Sigmoid colon (tissue), 6 donors: ENCODE measurements at regions not wholly inside any gene's neighbourhood (a gene's known extent, or its start where the extent isn't known, plus 50 kb on each side); places are given as distances from the start of the nearest gene placed in this dataset.
"Not testable (repeated sequence)": the region's sequence is repeated elsewhere in the genome, so short reads cannot be mapped to it uniquely, and the experiment has no call there.

Experiments used
- DNase-seq: peaks from one replicate; pipeline ENCODE4 v3.0.0-alpha.2; 2019
- H3K27ac ChIP-seq, 4 donors: fragments of 200-600 bp; sonication (generic); one replicate each; pipeline ENCODE4 v1.5.1; 2016 to 2019; ENCODE audit warnings: mild to moderate bottlenecking in 1 of 4
- H3K27me3 ChIP-seq, 3 donors: fragments of 200-600 bp; sonication (generic); one replicate each; pipeline ENCODE4 v1.5.1; 2019; ENCODE audit warnings: mild to moderate bottlenecking in 1 of 3
- H3K36me3 ChIP-seq, 4 donors: fragments of 200-600 bp; sonication (generic); one replicate each; pipeline ENCODE4 v1.5.1; 2016 to 2019
- H3K4me1 ChIP-seq, 4 donors: fragments of 200-600 bp; sonication (generic); one replicate each; pipeline ENCODE4 v1.5.1; 2017 to 2019
- H3K4me3 ChIP-seq, 4 donors: fragments of 200-600 bp; sonication (generic); one replicate each; pipeline ENCODE4 v1.5.1; 2017 to 2019; ENCODE audit warnings: mild to moderate bottlenecking in 2 of 4, moderate library complexity in 1 of 4
- H3K9me3 ChIP-seq, 4 donors: fragments of 200-600 bp in 3 of 4; sonication (generic) in 3 of 4; one replicate each; pipeline versions ENCODE4 v1.5.1 to v1.6.1; 2013 to 2019
- CTCF ChIP-seq, 4 experiments: fragments of 450-650 bp in 3 of 4; fragments of 200-600 bp in 1 of 4; IDR thresholded peaks; one replicate each; pipeline ENCODE4 v1.5.1; 2016 to 2019; ENCODE audit warnings: antibody characterized with exemption in 4 of 4, mild to moderate bottlenecking in 3 of 4, moderate library complexity in 2 of 4
- EP300 ChIP-seq, 4 donors: sonication (generic); formaldehyde crosslinking; IDR thresholded peaks; one replicate each; pipeline ENCODE4 v1.6.1; 2017; ENCODE audit warnings: antibody characterized with exemption in 4 of 4
- POLR2A ChIP-seq, 2 donors: fragments of 450-650 bp; IDR thresholded peaks; one replicate each; pipeline ENCODE4 v1.6.1; 2016; ENCODE audit warnings: antibody characterized with exemption in 2 of 2, mild to moderate bottlenecking in 2 of 2, moderate library complexity in 2 of 2
- POLR2AphosphoS5 ChIP-seq, 4 donors: sonication (generic); formaldehyde crosslinking; IDR thresholded peaks; one replicate each; pipeline ENCODE4 v1.6.1; 2017; ENCODE audit warnings: antibody characterized with exemption in 4 of 4
- WGBS, 2 donors: extraction: QIAGEN DNeasy Blood & Tissue Kit; methylation state at CpG; one replicate each; pipeline ENCODE4 v1.1.7; 2013; 5-methylcytosine and 5-hydroxymethylcytosine counted together
- intact Hi-C: fragments of 100-400 bp; cut with DNase I; formaldehyde crosslinking; loops from one replicate; pipeline ENCODE4 v1.15.1; 2023
- donor health status: healthy with polysubstance abuse.
- donor health status: healthy.

DNA sequence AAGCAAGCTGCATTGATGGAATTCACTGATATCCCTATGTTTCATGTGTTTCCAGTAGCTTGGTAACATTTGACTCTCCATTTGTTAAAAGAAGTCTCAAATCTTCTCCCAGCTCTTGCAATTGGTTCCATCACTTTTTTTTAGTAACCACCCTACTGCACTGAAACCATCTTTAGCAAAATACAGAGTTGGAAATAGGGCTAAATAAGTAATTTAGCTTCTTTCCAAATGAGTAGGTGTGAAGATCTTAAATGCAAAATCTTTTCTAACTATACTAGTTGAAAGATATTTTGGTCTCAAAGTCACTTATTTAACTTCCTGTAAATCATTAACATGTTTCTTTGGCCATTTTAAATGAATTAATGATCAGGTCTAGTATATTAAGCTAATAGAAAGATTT is 138.1 kb downstream of the DIRAS2 start:
- Histone ChIP-seq H3K9me3 (no peaks in the 10 kb centered on the region), H3K27ac (no peak overlapping the region), H3K4me3 (no peak overlapping the region), H3K27me3 (no peaks in the 10 kb centered on the region), H3K4me1 (no peaks in the 10 kb centered on the region), H3K36me3 (no peaks in the 10 kb centered on the region)
- TF ChIP-seq POLR2AphosphoS5 (IDR thresholded peaks at IDR 0.05) (no peak), EP300 (IDR thresholded peaks at IDR 0.05) (no peak), CTCF (IDR thresholded peaks at IDR 0.05) (no peak), POLR2A (IDR thresholded peaks at IDR 0.05) (no peak)
- intact Hi-C loops, result no loop called here
- no peak for DNase-seq

GRCh38 chr9:90505695-90506094 is 136.9 kb downstream of the DIRAS2 start:
- Histone ChIP-seq H3K36me3 (no peaks in the 10 kb centered on the region), H3K27me3 (no peaks in the 10 kb centered on the region), H3K4me1 (no peaks in the 10 kb centered on the region), H3K4me3 (no peak overlapping the region), H3K27ac (no peak overlapping the region), H3K9me3 (no peaks in the 10 kb centered on the region)
- WGBS, 2 donors, result 85% methylated on average over 1 of the region's 1 CpG
- intact Hi-C loops, result no loop called here
- TF ChIP-seq POLR2AphosphoS5 (IDR thresholded peaks at IDR 0.05) (no peak), POLR2A (IDR thresholded peaks at IDR 0.05) (no peak), EP300 (IDR thresholded peaks at IDR 0.05) (no peak), CTCF (IDR thresholded peaks at IDR 0.05) (no peak)
- DNase-seq, result no peak

GRCh38 chr9:90506402-90506801 is 136.2 kb downstream of the DIRAS2 start:
- 85 to 92% methylated on average over 4 of the region's 4 CpGs for WGBS, 2 donors
- H3K27ac ChIP-seq, H3K9me3 ChIP-seq, H3K27me3 ChIP-seq, intact Hi-C loops, H3K36me3 ChIP-seq, H3K4me1 ChIP-seq, DNase-seq, H3K4me3 ChIP-seq: not testable (repeated sequence)

DNA sequence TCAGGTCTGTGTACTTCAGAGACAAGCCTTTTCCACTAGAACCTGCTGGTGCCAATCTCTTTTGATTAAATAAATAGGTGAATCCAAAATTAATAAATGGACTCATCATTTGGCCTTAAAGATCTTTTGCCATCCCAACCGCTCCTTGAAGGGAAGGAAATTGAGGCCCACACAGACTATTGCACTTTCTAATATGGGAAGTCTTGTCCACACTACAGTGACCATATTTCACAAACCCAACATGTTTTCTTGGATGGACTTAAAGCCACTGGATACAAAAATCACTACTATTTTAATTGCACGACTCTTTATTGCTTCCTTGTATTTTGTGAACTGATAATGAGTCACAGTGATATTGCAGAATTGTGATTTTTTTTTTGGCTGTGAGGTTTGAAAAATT is 135.0 kb downstream of the DIRAS2 start:
- H3K4me1 ChIP-seq, result no peaks in the 10 kb centered on the region
- H3K4me3 ChIP-seq, result no peak overlapping the region
- TF ChIP-seq CTCF (IDR thresholded peaks at IDR 0.05) (no peak), POLR2A (IDR thresholded peaks at IDR 0.05) (no peak), EP300 (IDR thresholded peaks at IDR 0.05) (no peak), POLR2AphosphoS5 (IDR thresholded peaks at IDR 0.05) (no peak)
- intact Hi-C loops, result no loop called here
- 69 to 88% methylated on average over 2 of the region's 2 CpGs for WGBS, 2 donors
- no peak for DNase-seq
- no peaks in the 10 kb centered on the region for H3K9me3 ChIP-seq
- no peak overlapping the region for H3K27ac ChIP-seq
- no peaks in the 10 kb centered on the region for H3K36me3 ChIP-seq
- no peaks in the 10 kb centered on the region for H3K27me3 ChIP-seq

DNA sequence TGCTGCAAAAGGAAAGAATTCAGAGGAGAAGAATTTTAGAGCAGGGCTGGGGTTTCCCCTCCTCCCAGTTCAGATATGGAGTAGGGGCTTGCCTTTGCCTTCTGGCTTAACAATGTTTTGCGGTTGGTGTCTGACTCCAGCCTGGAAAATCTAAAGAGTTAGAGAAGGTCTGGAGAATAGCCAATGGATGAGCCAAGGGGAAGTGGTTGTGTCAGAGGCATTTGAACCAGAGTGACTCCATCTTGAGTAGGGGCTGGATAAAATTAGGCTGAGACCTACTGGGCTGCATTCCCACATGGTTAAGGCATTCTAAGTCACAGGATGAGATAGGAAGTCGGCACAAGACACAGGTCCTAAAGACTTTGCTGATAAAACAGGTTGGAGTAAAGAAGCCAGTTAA is 133.7 kb downstream of the DIRAS2 start:
- intact Hi-C loops, result no loop called here
- H3K4me1 ChIP-seq, result no peaks in the 10 kb centered on the region
- WGBS, 2 donors, result 92 to 93% methylated on average over 2 of the region's 2 CpGs
- H3K36me3 ChIP-seq, result no peaks in the 10 kb centered on the region
- no peaks in the 10 kb centered on the region for H3K27me3 ChIP-seq
- H3K9me3 ChIP-seq, result no peaks in the 10 kb centered on the region
- no peak for DNase-seq
- no peak overlapping the region for H3K27ac ChIP-seq
- H3K4me3 ChIP-seq, result no peak overlapping the region
- no peak for TF ChIP-seq EP300 (IDR thresholded peaks at IDR 0.05)
- no peak for TF ChIP-seq POLR2A (IDR thresholded peaks at IDR 0.05)
- no peak for TF ChIP-seq CTCF (IDR thresholded peaks at IDR 0.05)
- no peak for TF ChIP-seq POLR2AphosphoS5 (IDR thresholded peaks at IDR 0.05)
